GM12864 (cell line): ENCODE measurements at regions not wholly inside any gene's neighbourhood (a gene's known extent, or its start where the extent isn't known, plus 50 kb on each side); places are given as distances from the start of the nearest gene placed in this dataset.

Source experiments
- DNase-seq: peaks from one replicate; pipeline ENCODE4 v3.0.0-alpha.2; 2011; ENCODE audit warnings: low read depth
- H3K4me3 ChIP-seq: 2 replicates; pipeline ENCODE4 v1.5.1; 2011; ENCODE audit warnings: mild to moderate bottlenecking, low read depth, low read length, control low read depth
- CTCF ChIP-seq: IDR thresholded peaks from 2 replicates; pipeline ENCODE4 v1.5.1; 2011; ENCODE audit warnings: low read depth, mild to moderate bottlenecking, moderate library complexity, low read length, control low read depth, inconsistent platforms; ENCODE audit errors: missing control alignments

DNA sequence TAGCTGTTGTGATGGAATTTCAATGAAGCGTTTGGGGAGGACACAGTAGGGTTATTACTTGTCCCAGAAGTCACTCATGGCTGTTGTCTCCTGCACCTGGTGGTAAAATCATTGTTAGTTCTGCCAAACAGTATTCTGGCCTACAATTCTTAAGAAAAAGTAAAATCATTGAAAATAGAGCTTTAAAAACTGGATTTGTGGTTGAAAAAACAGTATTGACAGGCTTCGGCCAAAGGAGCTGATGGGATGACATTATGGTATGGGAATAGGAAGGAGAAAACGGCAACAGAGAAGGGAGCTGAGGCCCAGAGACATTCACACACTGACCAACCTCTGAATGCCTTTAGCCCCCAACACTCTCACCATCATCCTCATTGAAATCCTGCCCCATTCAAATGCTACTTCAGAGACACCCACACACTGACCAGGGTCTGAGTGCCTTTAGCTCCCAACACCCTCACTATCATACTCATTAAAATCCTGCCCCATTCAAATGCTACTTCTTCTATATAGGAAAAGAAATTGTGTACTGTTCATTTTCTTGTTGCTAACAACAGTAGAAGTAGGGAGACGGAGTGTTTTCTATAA, 114.1 kb upstream of the OSR1 start:
- TF ChIP-seq CTCF: no peak
- no peak for DNase-seq
- no peak overlapping the region for H3K4me3 ChIP-seq

- no peak overlapping the region for H3K4me3 ChIP-seq
- DNase-seq: no peak
- TF ChIP-seq CTCF: no peak
Observed at GRCh38 chr2:19471491-19471890, 113.1 kb upstream of the OSR1 start.

DNA sequence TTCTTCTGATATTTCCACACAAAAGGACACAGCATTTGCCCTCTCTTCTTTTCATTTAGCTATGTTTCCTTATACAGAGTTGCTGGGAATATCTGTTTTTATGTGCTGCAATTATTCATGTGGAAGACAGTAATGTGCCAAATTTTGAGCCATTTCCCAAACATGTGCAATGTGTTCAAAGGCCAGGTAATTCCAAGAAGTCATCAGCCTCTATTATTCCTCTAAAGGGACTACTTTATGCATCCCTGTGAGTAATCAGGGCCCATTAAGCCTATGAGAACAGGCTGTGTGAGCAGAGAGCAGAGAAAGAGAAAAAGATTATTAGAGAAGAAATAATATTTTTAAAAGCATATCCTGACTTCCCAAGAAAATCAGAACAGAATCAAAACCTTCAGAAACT, 107.6 kb upstream of the OSR1 start:
- TF ChIP-seq CTCF: no peak
- no peak for DNase-seq
- no peak overlapping the region for H3K4me3 ChIP-seq

GRCh38 chr2:19462256-19462645, 103.8 kb upstream of the OSR1 start:
- no peak for DNase-seq
- H3K4me3 ChIP-seq: no peak overlapping the region
- TF ChIP-seq CTCF: no peak

DNA sequence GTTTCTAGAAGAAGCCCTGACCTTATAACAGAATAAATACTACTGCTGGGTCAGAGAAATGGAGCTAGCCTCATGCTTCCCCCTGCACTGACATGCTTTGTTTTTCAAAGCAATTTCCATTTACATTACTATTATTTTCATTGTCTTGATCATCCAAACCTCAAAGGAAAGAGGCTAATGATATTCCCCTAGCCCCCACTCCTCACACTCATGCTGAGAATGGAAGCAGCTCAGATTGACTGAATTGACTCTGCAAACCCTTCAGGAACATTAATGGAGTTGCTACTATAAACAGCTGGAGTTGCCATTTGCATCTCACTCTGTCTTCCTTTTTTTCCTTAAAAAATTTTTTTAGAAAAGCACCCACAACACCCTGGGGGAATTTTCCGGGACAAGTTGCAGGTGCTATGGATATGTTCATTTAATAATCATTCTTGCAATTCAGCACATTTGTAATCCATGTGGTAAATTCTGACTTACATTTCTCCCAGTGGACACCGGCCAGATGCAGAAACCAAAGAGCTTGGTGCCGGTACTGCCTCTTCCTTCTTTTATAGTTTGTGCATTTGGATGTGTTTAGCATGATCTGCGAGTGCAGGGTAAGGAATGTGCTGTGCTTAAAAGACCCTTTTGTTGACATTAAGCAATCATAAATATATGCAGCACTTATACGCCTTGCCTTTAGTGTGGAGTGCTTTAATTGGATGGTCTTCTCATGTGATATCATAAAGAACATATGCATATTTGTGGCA, 103.3 kb upstream of the OSR1 start:
- no peak overlapping the region for H3K4me3 ChIP-seq
- no peak for TF ChIP-seq CTCF
- no peak for DNase-seq

GRCh38 chr2:19460761-19461160, 102.3 kb upstream of the OSR1 start:
- no peak for DNase-seq
- no peak overlapping the region for H3K4me3 ChIP-seq
- TF ChIP-seq CTCF: no peak
